ENCODE measurements at regions not wholly inside any gene's neighbourhood (a gene's known extent, or its start where the extent isn't known, plus 50 kb on each side); places are given as distances from the start of the nearest gene placed in this dataset.

- no peak for TF ChIP-seq POLR2A (IDR thresholded peaks at IDR 0.05)
- TF ChIP-seq CTCF (IDR thresholded peaks at IDR 0.05) = no peak
Observed at GRCh38 chr6:132058975-132059374, 107.8 kb upstream of the CCN2 start.

All from prostate gland (tissue), 2 donors.